Muscle layer of duodenum (tissue), 2 donors: ENCODE measurements at regions not wholly inside any gene's neighbourhood (a gene's known extent, or its start where the extent isn't known, plus 50 kb on each side); places are given as distances from the start of the nearest gene placed in this dataset.

Source experiments
- H3K27ac ChIP-seq: one replicate; pipeline ENCODE4 v1.7.0; 2013; ENCODE audit warnings: mild to moderate bottlenecking, low read length
- H3K27me3 ChIP-seq: one replicate; pipeline ENCODE4 v1.7.0; 2013; ENCODE audit warnings: low read depth, mild to moderate bottlenecking, control low read depth, low read length
- H3K36me3 ChIP-seq, 2 donors: one replicate each; pipeline ENCODE4 v1.7.0; 2013; ENCODE audit warnings: low read length in 2 of 2, control low read depth in 1 of 2, mild to moderate bottlenecking in 1 of 2; ENCODE audit not compliant: insufficient read depth in 2 of 2, control insufficient read depth in 1 of 2
- H3K4me1 ChIP-seq, 2 donors: one replicate each; pipeline ENCODE4 v1.7.0; 2013; ENCODE audit warnings: low read length in 2 of 2, mild to moderate bottlenecking in 2 of 2, control low read depth in 1 of 2, moderate library complexity in 1 of 2; ENCODE audit not compliant: insufficient read depth in 2 of 2, control insufficient read depth in 1 of 2
- H3K4me3 ChIP-seq, 2 donors: one replicate each; pipeline ENCODE4 v1.7.0; 2013; ENCODE audit warnings: low read length in 2 of 2, low read depth in 1 of 2, mild to moderate bottlenecking in 1 of 2
- H3K9me3 ChIP-seq, 2 donors: one replicate each; pipeline ENCODE4 v1.7.0; 2013; ENCODE audit warnings: low read length in 2 of 2, control low read depth in 1 of 2, mild to moderate bottlenecking in 1 of 2; ENCODE audit not compliant: control insufficient read depth in 1 of 2
- donor health status: healthy.

DNA sequence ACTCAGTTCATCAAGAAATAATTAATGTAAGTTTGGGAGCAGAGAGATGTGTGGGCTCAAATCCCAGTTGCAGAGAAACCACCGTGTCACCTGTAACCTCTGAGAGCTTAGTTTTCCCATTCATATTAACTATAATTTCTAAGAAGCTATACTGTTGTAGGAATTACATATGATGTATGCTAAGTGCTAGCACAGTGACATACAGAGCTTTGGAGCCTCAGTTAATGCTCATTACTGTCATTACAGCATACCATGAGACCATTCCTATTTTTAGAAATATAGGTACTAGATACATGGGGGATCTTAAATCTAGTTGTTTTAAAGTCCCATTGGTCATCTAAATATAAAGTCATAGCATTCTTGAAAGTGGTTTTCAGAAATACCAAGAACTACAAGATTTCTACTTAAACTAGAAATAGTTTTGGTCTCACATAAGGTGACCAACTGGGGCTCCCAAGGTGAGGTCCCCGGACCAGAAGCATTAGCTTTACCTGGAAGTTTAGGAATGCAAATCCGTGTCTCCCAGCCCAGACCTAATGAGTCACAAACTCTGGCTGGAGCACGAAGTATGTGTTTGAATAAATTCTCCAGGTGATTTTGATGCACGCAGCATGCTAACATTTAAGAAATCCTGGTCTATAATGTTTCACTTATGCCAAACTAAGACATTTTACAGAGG lies 144.6 kb downstream of the LACC1 start:
- H3K27ac ChIP-seq: no peak overlapping the region
- H3K9me3 ChIP-seq: no peaks in the 10 kb centered on the region
- no peak overlapping the region for H3K4me3 ChIP-seq
- no peaks in the 10 kb centered on the region for H3K4me1 ChIP-seq
- no peaks in the 10 kb centered on the region for H3K36me3 ChIP-seq
- H3K27me3 ChIP-seq: no peaks in the 10 kb centered on the region

GRCh38 chr13:44024846-44025195 lies 145.1 kb downstream of the LACC1 start:
- H3K4me1 ChIP-seq: no peaks in the 10 kb centered on the region
- no peaks in the 10 kb centered on the region for H3K36me3 ChIP-seq
- no peak overlapping the region for H3K4me3 ChIP-seq
- no peaks in the 10 kb centered on the region for H3K27me3 ChIP-seq
- no peaks in the 10 kb centered on the region for H3K9me3 ChIP-seq
- no peak overlapping the region for H3K27ac ChIP-seq

DNA sequence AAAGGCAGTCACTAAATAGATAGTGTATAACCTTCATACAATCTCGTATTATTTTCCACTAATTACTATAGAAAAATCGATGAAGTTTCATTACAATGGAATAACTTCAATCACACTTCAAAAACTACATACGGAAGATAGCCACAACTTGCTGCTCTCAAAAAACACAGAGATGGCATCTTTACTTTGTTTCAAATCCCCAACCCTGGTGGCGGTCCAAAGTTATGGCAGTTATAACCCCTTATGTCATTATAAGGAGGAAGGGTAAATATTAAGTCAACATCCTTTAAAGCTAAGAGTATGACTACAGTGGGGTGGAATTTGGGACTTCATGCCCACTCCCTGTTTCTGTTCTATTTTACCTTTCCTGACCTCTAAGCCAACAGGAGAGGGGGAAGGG lies 146.5 kb downstream of the LACC1 start:
- Histone ChIP-seq H3K9me3 (no peaks in the 10 kb centered on the region), H3K4me1 (peaks cover 0 to 8% of the 10 kb centered on the region in 2 donors), H3K36me3 (no peaks in the 10 kb centered on the region), H3K27ac (no peak overlapping the region), H3K4me3 (no peak overlapping the region), H3K27me3 (no peaks in the 10 kb centered on the region)

DNA sequence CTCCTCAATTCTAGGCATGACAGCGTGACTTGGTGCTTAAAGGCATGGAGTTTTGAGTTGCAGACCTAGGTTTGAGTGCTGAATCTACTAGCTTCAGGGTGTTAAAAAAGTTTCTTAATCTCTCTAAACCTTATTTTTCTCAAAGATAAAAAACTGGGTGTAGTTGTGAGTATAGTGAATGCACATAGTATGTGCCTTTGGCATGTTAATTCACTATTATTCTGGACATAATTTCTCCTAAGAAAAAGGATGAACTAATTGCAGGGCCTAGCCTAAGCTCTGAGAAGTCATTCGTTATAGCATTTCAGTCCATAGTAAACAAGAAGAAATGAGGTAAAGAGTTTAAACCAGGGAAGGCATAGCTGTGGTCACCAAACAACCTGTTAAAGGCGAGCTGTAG lies 149.0 kb downstream of the LACC1 start:
- H3K27ac ChIP-seq: no peak overlapping the region
- H3K27me3 ChIP-seq: no peaks in the 10 kb centered on the region
- H3K4me3 ChIP-seq: no peak overlapping the region
- no peaks in the 10 kb centered on the region for H3K9me3 ChIP-seq
- H3K4me1 ChIP-seq: peaks cover 0 to 8% of the 10 kb centered on the region in 2 donors
- H3K36me3 ChIP-seq: no peaks in the 10 kb centered on the region

DNA sequence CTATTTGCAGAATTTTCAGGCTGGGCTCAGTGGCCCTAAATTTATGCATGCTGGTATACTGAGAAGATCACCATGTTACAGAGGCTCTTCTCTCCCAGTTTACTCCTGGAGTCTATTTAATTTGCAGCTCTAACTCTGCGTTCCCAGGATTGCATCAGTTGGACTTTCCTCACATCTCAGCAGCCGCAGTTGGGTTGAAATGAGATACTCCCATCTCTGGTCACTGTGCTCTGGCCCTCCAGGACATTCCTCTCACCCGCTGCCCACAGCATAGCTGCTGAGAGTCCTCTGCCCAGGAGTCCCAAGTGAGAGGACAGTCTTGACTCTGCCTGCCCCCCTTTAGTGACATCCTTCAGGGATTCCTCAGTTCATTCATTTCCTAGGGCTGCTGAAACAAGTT lies 150.9 kb downstream of the LACC1 start:
- Histone ChIP-seq H3K4me1 (peaks cover 0 to 8% of the 10 kb centered on the region in 2 donors), H3K36me3 (no peaks in the 10 kb centered on the region), H3K27ac (no peak overlapping the region), H3K4me3 (no peak overlapping the region), H3K27me3 (no peaks in the 10 kb centered on the region), H3K9me3 (no peaks in the 10 kb centered on the region)

DNA sequence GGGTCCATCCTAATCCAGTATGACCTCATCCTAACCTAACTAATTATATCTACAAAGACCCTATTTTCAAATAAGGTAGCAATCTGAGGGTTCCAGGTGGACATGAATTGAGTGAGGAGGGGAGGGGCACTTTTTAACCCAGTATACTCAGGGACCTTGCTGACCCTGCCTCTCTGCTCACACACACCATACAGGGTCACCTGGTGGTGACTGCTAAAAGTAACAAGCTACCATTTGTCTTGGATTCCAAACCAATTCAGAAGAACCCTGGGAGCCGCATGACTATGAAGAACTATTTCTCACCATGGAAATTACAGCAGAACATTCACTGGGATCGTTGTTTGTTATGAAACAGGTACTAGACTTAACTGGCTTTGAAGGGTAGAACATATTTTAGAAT lies 151.9 kb downstream of the LACC1 start:
- Histone ChIP-seq H3K9me3 (no peaks in the 10 kb centered on the region), H3K4me1 (peaks cover 0 to 8% of the 10 kb centered on the region in 2 donors), H3K4me3 (no peak overlapping the region), H3K27me3 (no peaks in the 10 kb centered on the region), H3K36me3 (no peaks in the 10 kb centered on the region), H3K27ac (no peak overlapping the region)

- Histone ChIP-seq H3K4me1 (peaks cover 0 to 8% of the 10 kb centered on the region in 2 donors), H3K27me3 (no peaks in the 10 kb centered on the region), H3K9me3 (no peaks in the 10 kb centered on the region), H3K4me3 (no peak overlapping the region), H3K36me3 (no peaks in the 10 kb centered on the region), H3K27ac (no peak overlapping the region)
These were observed 153.1 kb downstream of the LACC1 start for GRCh38 chr13:44032802-44033201.

GRCh38 chr13:44035400-44035799 lies 155.7 kb downstream of the LACC1 start:
- H3K9me3 ChIP-seq: no peaks in the 10 kb centered on the region
- H3K27ac ChIP-seq: no peak overlapping the region
- H3K4me3 ChIP-seq: no peak overlapping the region
- no peaks in the 10 kb centered on the region for H3K36me3 ChIP-seq
- no peaks in the 10 kb centered on the region for H3K27me3 ChIP-seq
- peaks cover 0 to 4% of the 10 kb centered on the region in 2 donors for H3K4me1 ChIP-seq

DNA sequence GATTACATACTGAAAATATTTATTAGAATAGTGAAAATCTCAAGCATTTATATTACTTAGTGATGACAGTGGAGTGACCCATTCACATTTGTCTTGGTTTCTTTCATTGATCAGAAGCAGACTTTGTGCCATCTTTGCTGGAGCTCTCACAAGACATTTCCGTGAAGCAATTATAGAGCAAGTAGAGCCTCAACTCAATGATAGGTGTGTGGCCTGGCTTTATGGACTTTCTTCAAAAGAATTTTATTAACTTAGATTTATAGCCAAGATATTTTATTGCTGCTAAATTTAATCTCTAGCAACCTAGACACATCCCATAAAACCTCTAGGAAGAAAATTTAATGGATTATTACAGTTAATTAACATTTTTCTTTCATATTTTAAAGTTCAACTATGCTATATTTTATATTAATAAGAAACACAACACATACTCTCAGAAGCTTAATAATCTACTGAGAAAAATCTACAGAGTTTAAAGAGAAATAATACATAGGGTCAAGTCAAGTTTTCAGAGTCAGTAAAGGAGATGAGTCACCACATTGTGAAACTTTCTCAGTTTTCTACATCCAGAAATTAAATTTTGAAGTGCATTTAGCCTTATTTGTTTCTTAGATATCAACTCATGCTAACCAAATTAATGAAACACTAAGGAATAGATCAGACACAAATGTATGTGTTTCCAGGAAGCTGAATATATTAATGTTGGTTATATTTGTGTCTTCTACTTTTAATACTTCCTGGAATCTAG lies 160.5 kb downstream of the LACC1 start:
- Histone ChIP-seq H3K27me3 (no peaks in the 10 kb centered on the region), H3K4me1 (no peaks in the 10 kb centered on the region), H3K9me3 (no peaks in the 10 kb centered on the region), H3K4me3 (no peak overlapping the region), H3K36me3 (no peaks in the 10 kb centered on the region), H3K27ac (no peak overlapping the region)

- H3K27ac ChIP-seq: no peak overlapping the region
- H3K9me3 ChIP-seq: no peaks in the 10 kb centered on the region
- H3K4me1 ChIP-seq: no peaks in the 10 kb centered on the region
- H3K4me3 ChIP-seq: no peak overlapping the region
- H3K27me3 ChIP-seq: no peaks in the 10 kb centered on the region
- H3K36me3 ChIP-seq: no peaks in the 10 kb centered on the region
These were observed 161.1 kb downstream of the LACC1 start for GRCh38 chr13:44040818-44041100.

- Histone ChIP-seq H3K36me3 (no peaks in the 10 kb centered on the region), H3K27me3 (no peaks in the 10 kb centered on the region), H3K9me3 (no peaks in the 10 kb centered on the region), H3K4me1 (no peaks in the 10 kb centered on the region), H3K4me3 (no peak overlapping the region), H3K27ac (no peak overlapping the region)
These were observed 165.0 kb downstream of the LACC1 start for GRCh38 chr13:44044547-44045179.
